ENCODE measurements at regions not wholly inside any gene's neighbourhood (a gene's known extent, or its start where the extent isn't known, plus 50 kb on each side); places are given as distances from the start of the nearest gene placed in this dataset.
"Not testable (repeated sequence)": the region's sequence is repeated elsewhere in the genome, so short reads cannot be mapped to it uniquely, and the experiment has no call there.

DNA sequence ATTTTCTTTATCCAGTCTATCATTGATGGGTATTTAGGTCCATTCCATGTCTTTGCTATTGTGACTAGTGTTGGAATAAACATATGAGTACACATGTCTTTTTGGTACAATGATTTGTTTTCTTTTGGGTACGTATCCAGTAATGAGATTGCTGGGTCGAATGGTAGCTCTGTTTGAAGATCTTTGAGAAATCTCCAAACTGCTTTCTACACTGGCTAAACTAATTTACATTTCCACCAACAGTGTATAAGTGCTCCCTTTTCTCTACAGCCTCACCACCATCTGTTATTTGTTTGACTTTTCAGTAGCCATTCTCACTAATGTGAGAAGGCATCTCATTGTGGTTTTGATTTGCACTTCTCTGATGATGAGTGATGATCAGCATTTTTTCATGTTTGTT lies 103.7 kb downstream of the GOSR1 start:
- H3K4me3 ChIP-seq (ENCODE audit: low read depth, low read length) = no peak overlapping the region
- POLR2A ChIA-PET = no interaction called here
- TF ChIP-seq, protein P1, sequence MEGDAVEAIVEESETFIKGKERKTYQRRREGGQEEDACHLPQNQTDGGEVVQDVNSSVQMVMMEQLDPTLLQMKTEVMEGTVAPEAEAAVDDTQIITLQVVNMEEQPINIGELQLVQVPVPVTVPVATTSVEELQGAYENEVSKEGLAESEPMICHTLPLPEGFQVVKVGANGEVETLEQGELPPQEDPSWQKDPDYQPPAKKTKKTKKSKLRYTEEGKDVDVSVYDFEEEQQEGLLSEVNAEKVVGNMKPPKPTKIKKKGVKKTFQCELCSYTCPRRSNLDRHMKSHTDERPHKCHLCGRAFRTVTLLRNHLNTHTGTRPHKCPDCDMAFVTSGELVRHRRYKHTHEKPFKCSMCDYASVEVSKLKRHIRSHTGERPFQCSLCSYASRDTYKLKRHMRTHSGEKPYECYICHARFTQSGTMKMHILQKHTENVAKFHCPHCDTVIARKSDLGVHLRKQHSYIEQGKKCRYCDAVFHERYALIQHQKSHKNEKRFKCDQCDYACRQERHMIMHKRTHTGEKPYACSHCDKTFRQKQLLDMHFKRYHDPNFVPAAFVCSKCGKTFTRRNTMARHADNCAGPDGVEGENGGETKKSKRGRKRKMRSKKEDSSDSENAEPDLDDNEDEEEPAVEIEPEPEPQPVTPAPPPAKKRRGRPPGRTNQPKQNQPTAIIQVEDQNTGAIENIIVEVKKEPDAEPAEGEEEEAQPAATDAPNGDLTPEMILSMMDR (IDR thresholded peaks at IDR 0.05; ENCODE audit: insufficient read depth, low read length, missing control alignments) = no peak
- CTCF ChIA-PET = no interaction called here
- no peak for DNase-seq (ENCODE audit: low read depth, low spot score)

DNA sequence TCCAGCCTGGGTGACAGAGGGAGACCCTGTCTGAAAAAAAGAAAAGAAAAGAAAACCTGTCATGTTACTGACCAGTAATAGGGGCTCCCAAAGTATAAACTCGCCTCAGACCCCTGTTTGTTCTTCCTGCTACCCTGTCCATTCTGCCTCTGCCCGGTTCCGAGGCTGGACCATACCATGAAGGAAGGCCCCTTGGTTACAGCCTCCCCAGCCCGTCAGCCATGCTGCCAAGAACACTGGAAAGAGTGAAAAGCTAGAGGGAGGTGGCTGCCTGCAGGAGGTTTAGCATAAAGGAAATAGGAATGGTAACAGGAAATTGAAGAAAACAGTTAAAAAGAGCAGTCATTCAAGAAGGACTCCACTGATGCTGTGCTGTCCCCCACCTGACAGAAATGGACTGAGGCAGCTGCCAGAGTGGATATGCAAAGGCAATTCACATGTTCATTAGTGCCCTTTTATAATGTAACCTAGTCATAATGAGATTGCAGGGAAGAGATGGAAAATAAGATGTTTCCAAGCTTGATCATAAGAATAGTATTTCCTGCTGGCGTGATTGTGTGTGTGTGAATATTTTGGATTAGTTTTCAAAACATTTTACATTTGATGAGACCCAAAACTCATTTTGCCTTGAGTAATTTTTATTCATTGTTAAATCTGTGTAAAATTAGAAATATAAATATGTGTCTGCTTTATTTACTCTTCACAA lies 102.6 kb downstream of the GOSR1 start:
- TF ChIP-seq, protein P1 (IDR thresholded peaks at IDR 0.05; ENCODE audit: insufficient read depth, low read length, missing control alignments) = no peak
- no peak overlapping the region for H3K4me3 ChIP-seq (ENCODE audit: low read depth, low read length)
- POLR2A ChIA-PET = no interaction called here
- CTCF ChIA-PET = no interaction called here
- DNase-seq (ENCODE audit: low read depth, low spot score) = no peak

DNA sequence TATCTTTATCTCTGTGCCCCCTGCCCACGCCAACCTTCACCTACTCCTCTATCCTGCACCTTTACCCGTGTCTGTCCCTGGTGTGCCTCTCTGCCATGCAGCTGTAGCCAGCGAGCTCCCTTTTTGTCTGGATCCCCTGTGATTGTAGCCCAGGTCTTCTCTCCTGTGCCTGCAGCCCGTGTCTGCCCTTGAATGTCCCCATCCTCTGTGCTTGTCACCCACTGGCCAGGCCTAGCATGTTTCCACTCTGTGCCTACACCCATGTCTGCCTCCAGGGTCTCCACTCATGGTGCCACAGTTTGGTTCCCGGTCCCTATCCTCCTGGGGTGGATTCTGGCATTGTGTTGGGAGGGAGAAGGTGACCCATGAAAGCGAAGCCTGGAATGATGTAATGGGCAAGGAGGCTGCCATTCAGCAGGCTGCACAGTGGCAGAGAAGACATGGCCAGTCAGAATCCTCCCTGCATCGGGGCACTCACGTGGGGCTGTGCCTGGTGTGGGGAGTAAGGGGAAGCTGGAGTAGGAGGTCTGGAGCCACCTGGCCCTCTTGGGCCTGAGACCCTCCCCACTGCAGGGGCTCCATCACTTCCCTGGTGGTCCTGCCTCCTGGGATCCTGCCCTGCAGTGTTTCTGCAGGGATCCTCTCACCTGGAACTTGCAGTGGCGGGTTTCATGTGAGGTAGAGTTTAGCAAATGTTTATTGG lies 101.0 kb downstream of the GOSR1 start:
- DNase-seq (ENCODE audit: low read depth, low spot score); H3K4me3 ChIP-seq (ENCODE audit: low read depth, low read length); CTCF ChIA-PET; POLR2A ChIA-PET: not testable (repeated sequence)

All from AG04449 (cell line).